Heart left ventricle (tissue), 13 donors: ENCODE measurements at regions not wholly inside any gene's neighbourhood (a gene's known extent, or its start where the extent isn't known, plus 50 kb on each side); places are given as distances from the start of the nearest gene placed in this dataset.

Source experiments
- POLR2A ChIP-seq, 2 donors: fragments of 450-650 bp; IDR thresholded peaks; one replicate each; pipeline ENCODE4 v1.6.1; 2017; ENCODE audit warnings: antibody characterized with exemption in 2 of 2, mild to moderate bottlenecking in 2 of 2, moderate library complexity in 2 of 2
- TF ChIP-seq, protein P1 (sequence below), 12 donors: fragments of 200-600 bp; sonication (generic) in 4 of 12; IDR thresholded peaks; one replicate each; pipeline versions ENCODE4 v1.5.0 to v1.8.0; 2018 to 2022; ENCODE audit warnings: antibody characterized with exemption in 12 of 12, mild to moderate bottlenecking in 5 of 12
- donor health status: ischemic (EF 13 %, LVEDD 7.1; RV severe dilation, severe dysfunction).
- donor health status: DM: no; HTN: yes; CAD: no.
- donor health status: DM: no; HTN: no; CAD: no.
- donor health status: ischemic (EF 25% LVEDD 6.9; RV normal size, moderate dysfunction).
- donor health status: ischemic (EF 25% LVEDD 5.7; RV mildly dilated, moderate dysfunction).
- donor health status: ischemic (EF 35%, LVEDD 5.7; RV mildly dilated, moderate dysfunction).
- donor health status: nonischemic (EF 11% LVEDD 7.7; RV severe dilation, severe dysfunction).
- donor health status: DM: yes; HTN: yes; CAD: no.
- donor health status: PGD.
- donor health status: ischemic (EF 29% LVEDD 5.4; RV normal size, mild dysfunction).
- donor health status: nonischemic (EF 23%, LVEDD 6.1; RV moderate dilation, normal function).

DNA sequence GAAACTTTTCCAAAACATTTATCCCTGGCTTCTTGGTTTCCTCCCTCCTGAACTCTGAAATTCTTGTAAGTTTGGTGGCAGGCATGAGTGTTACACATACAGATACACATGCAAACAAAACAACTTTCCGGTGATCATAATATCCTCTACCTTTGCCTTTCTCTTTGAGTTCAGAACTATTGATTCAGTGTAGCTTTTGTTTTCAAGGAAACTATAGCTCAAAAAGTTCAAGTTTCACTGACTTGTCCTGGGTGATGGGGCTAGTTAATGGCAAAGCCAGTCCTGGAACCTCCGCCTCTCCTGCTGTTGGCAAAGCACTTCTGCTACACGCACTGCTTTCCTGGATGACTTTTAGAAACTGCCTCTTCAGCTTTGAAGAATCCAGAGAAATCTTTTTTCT lies 177.3 kb upstream of the FAT1 start:
- TF ChIP-seq, protein P1, sequence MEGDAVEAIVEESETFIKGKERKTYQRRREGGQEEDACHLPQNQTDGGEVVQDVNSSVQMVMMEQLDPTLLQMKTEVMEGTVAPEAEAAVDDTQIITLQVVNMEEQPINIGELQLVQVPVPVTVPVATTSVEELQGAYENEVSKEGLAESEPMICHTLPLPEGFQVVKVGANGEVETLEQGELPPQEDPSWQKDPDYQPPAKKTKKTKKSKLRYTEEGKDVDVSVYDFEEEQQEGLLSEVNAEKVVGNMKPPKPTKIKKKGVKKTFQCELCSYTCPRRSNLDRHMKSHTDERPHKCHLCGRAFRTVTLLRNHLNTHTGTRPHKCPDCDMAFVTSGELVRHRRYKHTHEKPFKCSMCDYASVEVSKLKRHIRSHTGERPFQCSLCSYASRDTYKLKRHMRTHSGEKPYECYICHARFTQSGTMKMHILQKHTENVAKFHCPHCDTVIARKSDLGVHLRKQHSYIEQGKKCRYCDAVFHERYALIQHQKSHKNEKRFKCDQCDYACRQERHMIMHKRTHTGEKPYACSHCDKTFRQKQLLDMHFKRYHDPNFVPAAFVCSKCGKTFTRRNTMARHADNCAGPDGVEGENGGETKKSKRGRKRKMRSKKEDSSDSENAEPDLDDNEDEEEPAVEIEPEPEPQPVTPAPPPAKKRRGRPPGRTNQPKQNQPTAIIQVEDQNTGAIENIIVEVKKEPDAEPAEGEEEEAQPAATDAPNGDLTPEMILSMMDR (IDR thresholded peaks at IDR 0.05), result no peak
- no peak for TF ChIP-seq POLR2A (IDR thresholded peaks at IDR 0.05)
